Testis (tissue), 2 donors: ENCODE measurements at regions not wholly inside any gene's neighbourhood (a gene's known extent, or its start where the extent isn't known, plus 50 kb on each side); places are given as distances from the start of the nearest gene placed in this dataset.

Experiments used
- CTCF ChIP-seq, 3 experiments: fragments of 450-650 bp in 2 of 3; fragments of 200-600 bp in 1 of 3; sonication (generic) in 1 of 3; IDR thresholded peaks; one replicate each; pipeline ENCODE4 v1.5.1; 2016 to 2019; ENCODE audit warnings: antibody characterized with exemption in 3 of 3, mild to moderate bottlenecking in 2 of 3, moderate library complexity in 1 of 3
- POLR2A ChIP-seq: fragments of 450-650 bp; IDR thresholded peaks from one replicate; pipeline ENCODE4 v1.6.1; 2017; ENCODE audit warnings: antibody characterized with exemption, mild to moderate bottlenecking, moderate library complexity

GRCh38 chr14:48616931-48617330 lies 941.5 kb upstream of the MDGA2 start:
- TF ChIP-seq CTCF (IDR thresholded peaks at IDR 0.05) = no peak
- TF ChIP-seq POLR2A = no peak
